NB4 (cell line): ENCODE measurements at regions not wholly inside any gene's neighbourhood (a gene's known extent, or its start where the extent isn't known, plus 50 kb on each side); places are given as distances from the start of the nearest gene placed in this dataset.

Experiments used
- CTCF ChIP-seq: IDR thresholded peaks from one replicate; pipeline ENCODE4 v1.5.1; 2012; ENCODE audit warnings: low read depth, low read length
- MAX ChIP-seq: IDR thresholded peaks from 2 replicates; pipeline ENCODE4 v1.6.1; 2011; ENCODE audit warnings: low read depth, low read length
- MYC ChIP-seq: IDR thresholded peaks from 2 replicates; pipeline ENCODE4 v1.6.1; 2011; ENCODE audit warnings: low read depth, low read length
- POLR2A ChIP-seq: IDR thresholded peaks from 2 replicates; pipeline ENCODE4 v1.6.1; 2011; ENCODE audit warnings: mild to moderate bottlenecking; ENCODE audit not compliant: insufficient read length; ENCODE audit errors: extremely low read depth

- no peak for TF ChIP-seq CTCF
- TF ChIP-seq MYC = no peak
- no peak for TF ChIP-seq POLR2A
- no peak for TF ChIP-seq MAX
Measured at GRCh38 chr5:33049298-33049697, 338.2 kb downstream of the NPR3 start.
